ENCODE measurements at regions not wholly inside any gene's neighbourhood (a gene's known extent, or its start where the extent isn't known, plus 50 kb on each side); places are given as distances from the start of the nearest gene placed in this dataset.

- no peaks in the 10 kb centered on the region for H3K9me3 ChIP-seq
- no peaks in the 10 kb centered on the region for H3K4me1 ChIP-seq (ENCODE audit: insufficient read depth)
- DNase-seq, result no peak
- no peak overlapping the region for H3K4me3 ChIP-seq
- H3K27me3 ChIP-seq, result no peaks in the 10 kb centered on the region
- WGBS, 3 donors, result 48 to 64% (median 64%) methylated on average over 2 of the region's 2 CpGs
- H3K27ac ChIP-seq, result no peak overlapping the region
- no peak for TF ChIP-seq CTCF (IDR thresholded peaks at IDR 0.05)
- TF ChIP-seq POLR2A (IDR thresholded peaks at IDR 0.05), result no peak
- TF ChIP-seq EP300 (IDR thresholded peaks at IDR 0.05), result no peak
- H3K36me3 ChIP-seq, result no peaks in the 10 kb centered on the region
- intact Hi-C loops (cut with DNase I), result no loop called here
These were observed 93.0 kb upstream of the LPP start for GRCh38 chr3:188060840-188061544.

- Histone ChIP-seq H3K4me3 (no peak overlapping the region), H3K9me3 (no peaks in the 10 kb centered on the region), H3K36me3 (no peaks in the 10 kb centered on the region), H3K27me3 (no peaks in the 10 kb centered on the region), H3K4me1 (ENCODE audit: insufficient read depth) (no peaks in the 10 kb centered on the region), H3K27ac (no peak overlapping the region)
- TF ChIP-seq CTCF (IDR thresholded peaks at IDR 0.05), result no peak
- TF ChIP-seq POLR2A (IDR thresholded peaks at IDR 0.05), result no peak
- no peak for TF ChIP-seq EP300 (IDR thresholded peaks at IDR 0.05)
- intact Hi-C loops (cut with DNase I), result no loop called here
- 75 to 86% (median 80%) methylated on average over 2 of the region's 2 CpGs for WGBS, 3 donors
- no peak for DNase-seq
These were observed 91.7 kb upstream of the LPP start for GRCh38 chr3:188062216-188062615.

- H3K4me3 ChIP-seq, result no peak overlapping the region
- TF ChIP-seq POLR2A (IDR thresholded peaks at IDR 0.05) (no peak), CTCF (IDR thresholded peaks at IDR 0.05) (no peak), EP300 (IDR thresholded peaks at IDR 0.05) (no peak)
- no peaks in the 10 kb centered on the region for H3K9me3 ChIP-seq
- no peak overlapping the region for H3K27ac ChIP-seq
- no peaks in the 10 kb centered on the region for H3K27me3 ChIP-seq
- H3K36me3 ChIP-seq, result no peaks in the 10 kb centered on the region
- no peak for DNase-seq
- WGBS, 3 donors, result 80 to 86% (median 85%) methylated on average over 4 of the region's 4 CpGs
- H3K4me1 ChIP-seq (ENCODE audit: insufficient read depth), result no peaks in the 10 kb centered on the region
- intact Hi-C loops (cut with DNase I), result loop anchor here in 2 of 4 donors (5.0 kb wide), 2 partner anchors 87 to 422 kb away; partner anchors contain the start of gene LPP (in 1 of the 2)
These were observed 89.0 kb upstream of the LPP start for GRCh38 chr3:188064831-188065493.

- Histone ChIP-seq H3K9me3 (no peaks in the 10 kb centered on the region), H3K36me3 (no peaks in the 10 kb centered on the region), H3K4me3 (no peak overlapping the region), H3K27ac (no peak overlapping the region), H3K4me1 (ENCODE audit: insufficient read depth) (no peaks in the 10 kb centered on the region), H3K27me3 (no peaks in the 10 kb centered on the region)
- DNase-seq, result no peak
- WGBS, 3 donors, result 92 to 96% (median 95%) methylated on average over 5 of the region's 5 CpGs
- TF ChIP-seq POLR2A (IDR thresholded peaks at IDR 0.05) (no peak), EP300 (IDR thresholded peaks at IDR 0.05) (no peak), CTCF (IDR thresholded peaks at IDR 0.05) (no peak)
- intact Hi-C loops (cut with DNase I), result loop anchor here in 2 of 4 donors (5.0 kb wide), 2 partner anchors 86 to 421 kb away; partner anchors contain the start of gene LPP (in 1 of the 2)
These were observed 87.8 kb upstream of the LPP start for GRCh38 chr3:188066141-188066540.
